ENCODE measurements at regions not wholly inside any gene's neighbourhood (a gene's known extent, or its start where the extent isn't known, plus 50 kb on each side); places are given as distances from the start of the nearest gene placed in this dataset.

- DNase-seq (ENCODE audit: low spot score), result no peak
Measured at GRCh38 chr10:8596929-8597472, 542.5 kb downstream of the GATA3 start.

- no peak for DNase-seq (ENCODE audit: low spot score)
Measured at GRCh38 chr10:8600192-8600591, 545.7 kb downstream of the GATA3 start.

- no peak for DNase-seq (ENCODE audit: low spot score)
Measured at GRCh38 chr10:8602821-8603220, 548.3 kb downstream of the GATA3 start.

DNA sequence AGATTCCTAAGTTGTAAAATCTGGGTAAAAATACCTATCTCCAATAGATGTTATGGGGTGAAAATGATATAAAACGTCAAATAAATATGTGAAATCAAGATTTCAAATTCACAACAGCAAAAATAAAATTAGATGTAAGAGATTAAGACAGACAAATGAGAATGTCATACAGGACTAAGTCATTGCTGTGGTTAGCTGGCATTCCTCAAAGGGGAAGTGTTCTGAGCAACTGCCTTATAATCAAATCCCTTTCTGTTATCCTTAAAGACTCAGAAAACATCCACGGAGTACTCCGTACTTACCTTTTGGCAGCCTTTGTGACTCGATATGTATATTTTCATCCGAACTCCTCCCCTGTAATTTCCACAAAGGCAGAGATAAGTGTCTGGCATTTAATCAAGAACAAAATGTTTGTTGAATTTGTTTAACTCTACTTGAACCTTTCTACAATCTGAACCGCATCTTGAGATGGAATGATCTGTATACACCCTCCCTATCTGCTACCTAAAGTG is 559.6 kb downstream of the GATA3 start:
- DNase-seq (ENCODE audit: low spot score), result no peak

GRCh38 chr10:8615118-8615517 is 560.6 kb downstream of the GATA3 start:
- no peak for DNase-seq (ENCODE audit: low spot score)

GRCh38 chr10:8616166-8616565 is 561.7 kb downstream of the GATA3 start:
- no peak for DNase-seq (ENCODE audit: low spot score)

GRCh38 chr10:8617792-8618191 is 563.3 kb downstream of the GATA3 start:
- DNase-seq (ENCODE audit: low spot score), result no peak

DNA sequence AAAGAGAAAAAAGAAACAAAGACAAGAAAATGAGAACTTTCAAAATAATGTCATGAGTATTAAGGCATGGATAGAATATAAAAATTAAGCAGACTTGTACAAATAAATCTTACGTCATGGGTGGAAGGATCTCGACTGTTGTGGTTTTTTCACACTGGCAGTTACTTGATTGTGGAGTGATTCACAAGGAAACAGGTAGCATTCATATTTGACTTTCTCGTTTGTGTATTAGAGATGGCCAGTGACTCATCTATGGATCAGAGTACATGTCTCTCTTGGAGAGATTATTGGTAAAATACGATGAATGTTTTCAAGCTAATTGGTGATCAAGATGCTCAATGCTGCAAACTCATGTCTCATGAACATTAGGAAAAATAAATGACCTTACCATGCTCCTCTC is 564.3 kb downstream of the GATA3 start:
- DNase-seq (ENCODE audit: low spot score), result no peak

- no peak for DNase-seq (ENCODE audit: low spot score)
Measured at GRCh38 chr10:8628351-8628750, 573.9 kb downstream of the GATA3 start.

GRCh38 chr10:8633909-8634308 is 579.4 kb downstream of the GATA3 start:
- no peak for DNase-seq (ENCODE audit: low spot score)

GRCh38 chr10:8636371-8636770 is 581.9 kb downstream of the GATA3 start:
- DNase-seq (ENCODE audit: low spot score), result no peak

DNA sequence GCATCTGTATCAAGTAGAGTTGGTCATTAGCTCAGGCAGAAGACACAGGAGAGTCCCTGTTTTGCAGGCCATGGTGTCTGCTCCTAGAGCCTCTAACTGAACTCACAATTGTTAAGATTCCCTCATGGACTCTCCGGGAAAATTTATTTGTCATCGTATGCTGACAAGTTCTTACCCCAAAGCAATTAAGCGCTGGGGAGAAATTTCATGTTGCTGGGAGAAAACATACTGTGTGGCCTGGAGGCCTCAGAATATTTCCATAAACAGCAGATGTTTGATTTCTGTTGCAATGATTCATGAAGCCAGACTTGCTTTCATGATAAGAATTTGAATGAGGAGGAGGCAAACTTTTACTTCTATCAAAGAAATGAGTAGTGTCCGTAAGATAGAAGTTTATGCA is 583.2 kb downstream of the GATA3 start:
- DNase-seq (ENCODE audit: low spot score), result peak; percentile 46

DNA sequence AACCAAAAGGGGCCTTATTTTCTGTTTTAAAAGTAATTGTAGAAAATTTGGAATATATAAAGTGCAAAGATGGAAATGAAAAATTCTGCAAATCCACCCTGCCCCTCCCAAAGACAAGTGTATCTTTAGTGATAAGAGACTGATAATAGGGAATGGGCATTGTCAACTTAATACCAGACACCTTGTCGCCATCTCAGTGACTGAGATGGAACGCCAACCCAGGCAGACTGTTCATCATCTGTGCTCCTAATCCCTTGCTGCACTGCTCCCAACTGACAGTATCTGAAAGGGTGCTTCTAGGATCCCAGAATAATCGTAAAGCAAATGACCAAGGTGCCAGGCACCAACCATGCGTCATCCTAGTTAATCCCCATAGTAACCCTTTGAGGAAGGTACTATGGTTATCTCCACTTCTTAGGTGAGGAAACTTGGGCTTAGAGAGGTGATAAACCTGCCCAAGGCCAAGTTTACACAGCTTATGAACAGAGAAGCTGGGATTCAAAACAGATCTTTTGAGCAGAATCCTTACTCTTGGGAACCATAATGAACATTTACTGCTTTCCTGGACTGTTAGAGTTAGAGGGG is 583.7 kb downstream of the GATA3 start:
- DNase-seq (ENCODE audit: low spot score), result no peak

GRCh38 chr10:8639486-8640185 is 585.1 kb downstream of the GATA3 start:
- DNase-seq (ENCODE audit: low spot score), result peak; percentile 12

DNA sequence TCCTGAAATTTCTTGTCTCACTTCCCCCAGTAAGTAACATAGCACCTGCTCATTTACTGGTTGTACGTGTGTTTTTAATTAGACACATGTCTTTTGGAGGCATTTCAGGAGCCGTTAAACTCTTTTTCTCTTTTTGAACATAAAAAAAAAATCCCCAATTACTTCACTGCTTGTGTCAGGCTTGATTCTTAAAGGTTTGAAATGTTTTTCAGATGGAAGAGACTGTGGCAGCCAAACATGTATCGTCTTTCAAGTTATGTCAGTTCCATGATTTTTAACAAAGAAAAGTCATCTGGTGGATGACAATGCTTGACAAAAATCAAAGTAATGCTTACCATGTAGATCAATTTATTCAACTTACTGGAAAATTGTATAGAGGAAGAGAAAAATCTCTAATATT is 585.8 kb downstream of the GATA3 start:
- no peak for DNase-seq (ENCODE audit: low spot score)

DNA sequence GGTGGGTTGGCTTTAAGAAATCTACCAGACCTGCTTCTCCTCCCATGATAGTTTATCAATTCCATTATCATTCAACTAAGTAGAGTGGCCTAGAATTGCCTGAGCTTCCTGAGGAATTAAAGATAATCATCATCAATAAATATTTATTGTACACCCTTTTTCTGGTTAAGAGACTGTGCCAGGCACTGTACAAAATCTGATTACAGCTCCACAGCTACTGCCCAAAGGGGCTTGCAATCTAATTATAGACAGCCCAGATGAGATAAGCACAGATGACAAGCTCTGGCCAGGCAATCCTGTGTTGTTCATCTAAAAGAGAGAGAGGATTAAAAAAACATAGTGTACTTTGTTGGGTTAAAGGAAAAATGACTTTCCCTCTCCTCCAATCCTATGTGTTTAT is 586.4 kb downstream of the GATA3 start:
- DNase-seq (ENCODE audit: low spot score), result no peak

DNA sequence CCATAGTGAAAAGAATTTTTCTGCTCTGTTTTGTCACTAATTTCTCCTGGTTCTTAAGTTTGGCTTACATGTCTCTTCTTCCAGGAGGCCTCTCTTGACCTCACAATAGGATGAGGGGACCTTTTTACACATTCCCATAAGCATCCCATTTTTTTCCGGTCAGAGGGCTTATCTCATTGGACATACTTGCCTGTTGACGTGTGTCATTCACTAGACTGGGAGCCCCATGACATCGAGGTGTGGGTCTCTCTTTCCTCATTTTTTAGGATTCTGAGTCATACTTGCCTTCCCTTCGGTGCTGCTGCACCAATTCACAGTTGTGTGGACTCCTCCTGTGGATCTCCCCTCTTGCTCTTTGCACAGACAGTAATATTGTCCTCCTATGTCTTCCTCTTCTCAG is 601.8 kb downstream of the GATA3 start:
- DNase-seq (ENCODE audit: low spot score), result no peak

DNA sequence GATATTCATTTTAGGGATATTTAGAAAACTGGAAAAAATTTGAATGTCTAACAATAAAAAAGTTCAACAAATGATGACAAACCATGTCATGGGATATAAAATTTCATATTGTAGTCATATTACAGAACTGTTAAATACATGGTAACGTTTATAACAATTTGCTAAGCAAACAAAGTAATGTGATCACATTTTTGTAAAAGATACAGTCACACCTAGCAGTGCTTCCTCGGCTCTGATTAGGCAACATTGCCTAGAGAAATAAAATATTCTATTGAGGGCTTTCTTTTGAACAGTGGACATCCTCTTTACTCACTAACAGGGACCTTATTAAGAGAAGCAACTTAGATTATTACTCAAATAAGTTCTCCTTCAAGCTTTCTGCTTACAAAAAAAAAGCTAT is 605.5 kb downstream of the GATA3 start:
- no peak for DNase-seq (ENCODE audit: low spot score)

DNA sequence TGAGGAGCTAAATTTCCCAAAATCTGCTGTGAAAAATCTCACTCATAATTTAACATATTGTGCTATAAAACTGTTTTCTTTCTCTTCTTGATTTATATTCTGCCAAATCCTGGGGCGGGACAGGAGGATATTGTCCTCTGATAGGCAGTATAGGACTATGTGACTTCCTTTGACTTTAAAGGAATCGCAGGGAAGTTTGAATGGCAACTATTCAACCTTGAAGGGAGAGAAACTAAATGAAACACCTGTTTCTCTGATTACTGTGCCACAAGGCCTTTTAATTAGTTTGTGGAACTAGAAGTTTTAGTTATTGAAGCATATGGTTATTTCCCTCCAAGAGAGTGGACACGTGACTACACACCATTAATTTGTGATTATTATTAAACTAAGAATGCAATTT is 607.4 kb downstream of the GATA3 start:
- no peak for DNase-seq (ENCODE audit: low spot score)

DNA sequence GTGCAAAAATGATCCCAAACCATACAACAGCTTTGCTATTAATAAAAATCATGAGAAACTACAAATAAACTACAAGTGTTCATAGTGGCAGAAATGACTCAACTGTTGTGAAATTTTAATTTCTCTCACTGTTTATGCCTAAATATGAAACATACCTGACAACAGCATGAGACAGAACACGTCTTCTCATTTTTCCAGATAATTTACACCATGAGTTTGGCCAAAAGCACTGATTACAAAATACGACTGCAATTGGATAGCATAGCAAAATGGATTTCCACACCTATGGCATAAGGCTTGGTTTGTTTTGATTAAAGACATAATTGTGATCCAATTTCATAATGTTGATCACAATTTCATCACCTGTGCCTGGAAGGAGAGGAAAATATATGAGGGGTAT is 608.6 kb downstream of the GATA3 start:
- no peak for DNase-seq (ENCODE audit: low spot score)

DNA sequence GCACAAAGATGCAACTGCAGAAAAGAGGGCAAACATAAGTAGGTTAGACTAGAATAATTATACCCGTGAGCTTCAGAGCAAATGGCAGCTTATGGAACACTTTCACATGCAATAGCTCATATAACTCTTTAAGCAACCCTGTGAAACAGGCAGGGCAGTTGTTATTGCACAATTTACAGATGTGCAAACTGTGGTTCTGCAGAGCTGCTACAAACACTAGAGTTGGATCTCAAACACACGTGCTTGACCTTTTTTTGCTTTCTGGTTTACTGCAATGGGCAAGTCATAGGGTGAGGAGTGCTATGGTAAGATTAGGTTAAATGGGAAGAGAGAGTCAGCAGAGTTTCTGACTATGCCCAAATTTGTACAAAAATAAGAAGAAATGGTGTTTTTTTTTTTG is 610.8 kb downstream of the GATA3 start:
- peak; percentile 14 for DNase-seq (ENCODE audit: low spot score)

GRCh38 chr10:8670461-8670860 is 616.0 kb downstream of the GATA3 start:
- DNase-seq (ENCODE audit: low spot score), result no peak

DNA sequence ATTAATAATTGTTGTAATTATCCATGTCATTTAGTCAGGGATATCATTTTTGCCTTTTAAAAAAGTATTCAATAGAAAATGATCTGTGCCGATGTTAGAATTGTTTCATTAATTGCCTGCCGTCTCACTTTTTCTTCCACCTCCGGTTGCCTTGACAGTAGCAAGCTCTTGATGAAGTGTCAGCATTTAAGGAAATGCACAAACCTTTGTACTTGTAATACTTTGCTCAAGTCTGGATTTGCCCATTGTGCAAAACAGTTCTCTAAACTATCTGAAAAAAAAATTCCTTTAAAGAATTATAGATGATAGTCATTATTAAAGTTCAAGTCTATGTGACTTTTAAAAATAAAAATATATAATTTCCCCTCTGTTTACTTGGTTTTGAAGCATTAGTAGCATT is 619.7 kb downstream of the GATA3 start:
- DNase-seq (ENCODE audit: low spot score), result peak; percentile 34
